Epithelial cell of esophagus (primary cell): ENCODE measurements at regions not wholly inside any gene's neighbourhood (a gene's known extent, or its start where the extent isn't known, plus 50 kb on each side); places are given as distances from the start of the nearest gene placed in this dataset.
"Not testable (repeated sequence)": the region's sequence is repeated elsewhere in the genome, so short reads cannot be mapped to it uniquely, and the experiment has no call there.

Experiments
- DNase-seq: peaks from one replicate; pipeline ENCODE4 v3.0.0; 2010; ENCODE audit warnings: low read depth
- H3K4me3 ChIP-seq: 2 replicates; pipeline ENCODE4 v1.5.1; 2011; ENCODE audit warnings: mild to moderate bottlenecking, low read length, control low read depth
- CTCF ChIP-seq: IDR thresholded peaks from 2 replicates; pipeline ENCODE4 v1.5.1; 2011; ENCODE audit warnings: low read depth, mild to moderate bottlenecking, low read length, control low read depth, inconsistent platforms; ENCODE audit not compliant: insufficient read depth; ENCODE audit errors: missing control alignments

GRCh38 chr6:22766979-22767378, 197.6 kb downstream of the HDGFL1 start:
- TF ChIP-seq CTCF = no peak
- H3K4me3 ChIP-seq = no peak overlapping the region
- DNase-seq = peak; percentile 62

- TF ChIP-seq CTCF = no peak
- no peak for DNase-seq
- H3K4me3 ChIP-seq = no peak overlapping the region
Measured at GRCh38 chr6:22770054-22770453, 200.7 kb downstream of the HDGFL1 start.

GRCh38 chr6:22774129-22774528, 204.8 kb downstream of the HDGFL1 start:
- no peak for TF ChIP-seq CTCF
- DNase-seq = no peak
- H3K4me3 ChIP-seq = no peak overlapping the region

- not testable (repeated sequence) for H3K4me3 ChIP-seq, DNase-seq
Measured at GRCh38 chr6:22778438-22778837, 209.1 kb downstream of the HDGFL1 start.

GRCh38 chr6:22779062-22779461, 209.7 kb downstream of the HDGFL1 start:
- TF ChIP-seq CTCF = no peak
- no peak overlapping the region for H3K4me3 ChIP-seq
- DNase-seq = no peak

GRCh38 chr6:22783931-22784330, 214.6 kb downstream of the HDGFL1 start:
- TF ChIP-seq CTCF = no peak
- no peak overlapping the region for H3K4me3 ChIP-seq
- DNase-seq = no peak

GRCh38 chr6:22784601-22785410, 215.4 kb downstream of the HDGFL1 start:
- H3K4me3 ChIP-seq = no peak overlapping the region
- DNase-seq = no peak
- no peak for TF ChIP-seq CTCF
